Retinal pigment epithelial cell (primary cell): ENCODE measurements at regions not wholly inside any gene's neighbourhood (a gene's known extent, or its start where the extent isn't known, plus 50 kb on each side); places are given as distances from the start of the nearest gene placed in this dataset.

ENCODE experiments used
- DNase-seq: peaks from one replicate; pipeline ENCODE4 v3.0.0-alpha.2; 2010; ENCODE audit warnings: low read depth
- H3K4me3 ChIP-seq: 2 replicates; pipeline ENCODE4 v1.5.1; 2011; ENCODE audit warnings: mild to moderate bottlenecking, low read length, control low read depth, moderate library complexity
- TF ChIP-seq, protein P1 (sequence below): conservative IDR thresholded peaks from 2 replicates; pipeline ENCODE4 v1.5.1; 2011; ENCODE audit warnings: low read depth, low read length, control low read depth, inconsistent platforms

DNA sequence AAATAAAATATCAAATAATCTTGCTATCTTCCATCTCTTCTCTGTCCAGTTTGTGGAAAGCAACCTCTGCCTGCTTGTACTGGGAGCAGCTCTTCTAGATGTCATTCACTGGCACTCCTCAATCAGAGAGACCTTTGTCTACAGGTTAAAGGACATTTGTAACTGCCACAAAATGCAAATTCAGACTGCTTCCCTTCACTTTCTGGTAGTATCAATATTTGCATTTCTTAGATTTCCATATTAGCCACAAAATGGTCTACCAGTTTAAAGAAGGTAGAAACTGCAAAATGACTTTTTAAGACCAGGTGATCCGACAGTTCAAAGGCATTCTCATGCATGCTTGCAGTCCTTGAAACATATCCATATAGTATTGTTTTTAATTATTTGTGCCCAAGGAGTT lies 51.7 kb upstream of the RCN1 start:
- TF ChIP-seq, protein P1, sequence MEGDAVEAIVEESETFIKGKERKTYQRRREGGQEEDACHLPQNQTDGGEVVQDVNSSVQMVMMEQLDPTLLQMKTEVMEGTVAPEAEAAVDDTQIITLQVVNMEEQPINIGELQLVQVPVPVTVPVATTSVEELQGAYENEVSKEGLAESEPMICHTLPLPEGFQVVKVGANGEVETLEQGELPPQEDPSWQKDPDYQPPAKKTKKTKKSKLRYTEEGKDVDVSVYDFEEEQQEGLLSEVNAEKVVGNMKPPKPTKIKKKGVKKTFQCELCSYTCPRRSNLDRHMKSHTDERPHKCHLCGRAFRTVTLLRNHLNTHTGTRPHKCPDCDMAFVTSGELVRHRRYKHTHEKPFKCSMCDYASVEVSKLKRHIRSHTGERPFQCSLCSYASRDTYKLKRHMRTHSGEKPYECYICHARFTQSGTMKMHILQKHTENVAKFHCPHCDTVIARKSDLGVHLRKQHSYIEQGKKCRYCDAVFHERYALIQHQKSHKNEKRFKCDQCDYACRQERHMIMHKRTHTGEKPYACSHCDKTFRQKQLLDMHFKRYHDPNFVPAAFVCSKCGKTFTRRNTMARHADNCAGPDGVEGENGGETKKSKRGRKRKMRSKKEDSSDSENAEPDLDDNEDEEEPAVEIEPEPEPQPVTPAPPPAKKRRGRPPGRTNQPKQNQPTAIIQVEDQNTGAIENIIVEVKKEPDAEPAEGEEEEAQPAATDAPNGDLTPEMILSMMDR, result no peak
- no peak for DNase-seq
- no peak overlapping the region for H3K4me3 ChIP-seq

DNA sequence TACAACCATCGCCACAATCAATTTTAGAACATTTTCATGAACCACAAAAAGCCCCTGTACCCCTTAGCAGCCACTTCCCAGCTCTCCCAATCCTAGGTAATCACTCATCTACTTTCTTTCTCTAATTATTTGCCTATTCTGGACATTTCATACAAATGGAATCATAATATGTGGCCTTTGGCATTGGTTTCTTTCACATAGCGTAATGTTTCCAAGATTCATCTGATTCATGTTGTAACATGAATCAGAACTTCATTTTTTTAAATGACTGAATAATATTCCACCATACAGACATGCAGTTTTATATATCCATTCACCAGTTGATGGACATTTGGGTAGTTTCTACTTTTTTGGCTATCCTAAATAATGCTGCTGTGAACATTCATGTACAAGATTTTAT lies 56.2 kb upstream of the RCN1 start:
- no peak overlapping the region for H3K4me3 ChIP-seq
- TF ChIP-seq, protein P1, result no peak
- no peak for DNase-seq

DNA sequence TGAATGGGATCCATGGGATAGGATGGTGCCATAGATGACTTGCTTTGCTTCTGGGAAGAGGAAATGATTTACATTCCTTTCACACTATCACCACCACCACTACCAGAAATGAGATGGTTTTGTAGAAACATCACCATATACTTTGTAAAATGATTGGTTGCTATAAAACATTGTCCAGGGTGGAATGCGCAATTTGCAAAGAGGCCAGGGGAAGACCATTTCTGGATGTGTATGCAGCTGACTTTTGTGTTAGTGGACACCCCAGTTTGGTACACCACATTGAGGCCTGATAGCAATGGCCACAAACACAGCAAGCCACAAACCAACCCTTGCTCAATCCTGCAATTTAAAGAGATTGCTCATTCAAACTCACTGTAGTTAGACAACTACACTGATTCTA lies 56.7 kb upstream of the RCN1 start:
- no peak for DNase-seq
- no peak overlapping the region for H3K4me3 ChIP-seq
- TF ChIP-seq, protein P1, result no peak

DNA sequence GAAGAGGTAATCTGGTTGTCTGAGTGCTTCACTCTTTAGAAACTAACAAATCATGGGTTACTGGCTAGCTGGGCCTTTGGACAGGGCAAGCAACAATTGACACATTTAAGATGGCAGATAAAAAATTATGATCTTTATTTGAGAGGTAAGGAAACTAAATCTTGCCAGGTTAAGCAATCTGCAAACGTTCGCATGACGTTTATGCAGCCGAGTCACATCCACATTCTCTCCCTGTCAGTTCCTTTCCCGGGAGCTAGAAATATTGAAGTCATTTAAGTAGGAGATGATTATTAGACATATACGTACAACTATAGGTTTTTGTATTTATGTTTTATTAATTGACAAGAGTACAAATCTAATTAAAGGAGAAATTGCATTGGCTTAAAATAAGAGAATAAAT lies 57.4 kb upstream of the RCN1 start:
- no peak for DNase-seq
- H3K4me3 ChIP-seq, result no peak overlapping the region
- TF ChIP-seq, protein P1, result no peak

DNA sequence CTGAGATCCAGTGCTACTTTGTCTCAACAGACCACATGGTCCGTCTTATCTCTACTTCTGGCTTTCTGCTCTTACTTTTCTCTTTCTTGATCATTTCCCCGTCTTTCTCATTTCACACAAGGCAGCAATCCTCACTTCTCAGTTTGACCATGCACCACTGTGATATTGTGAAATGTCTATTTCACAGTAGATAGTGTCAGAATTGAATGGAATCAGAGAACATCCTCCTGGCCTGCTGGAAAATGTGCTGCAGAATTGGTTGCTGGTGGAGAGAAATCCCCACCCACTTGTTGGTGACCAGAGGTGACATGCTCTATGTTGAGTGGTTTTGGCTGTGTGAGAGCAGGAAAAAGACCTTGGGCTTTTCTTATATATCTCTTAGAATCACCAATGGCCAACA lies 57.8 kb upstream of the RCN1 start:
- no peak overlapping the region for H3K4me3 ChIP-seq
- DNase-seq, result no peak
- TF ChIP-seq, protein P1, result no peak

DNA sequence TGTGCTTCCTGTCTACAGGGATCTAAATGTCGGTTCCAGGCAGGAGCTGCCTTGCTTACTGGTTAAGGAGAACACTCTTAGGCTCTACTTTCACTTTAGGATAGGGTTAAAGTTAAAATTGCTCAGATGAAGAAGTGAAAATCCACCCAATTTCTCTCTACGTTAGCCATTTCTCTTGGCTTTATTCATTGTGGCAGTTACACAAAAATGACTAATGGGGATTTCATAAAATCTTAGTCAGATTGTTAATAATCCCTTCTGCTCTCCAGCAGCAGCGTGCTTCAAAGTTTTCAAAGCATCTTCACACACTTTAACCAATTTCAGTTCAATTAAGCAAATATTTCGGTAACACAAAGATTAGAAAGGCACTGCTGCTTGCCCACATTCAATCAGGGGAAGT lies 58.4 kb upstream of the RCN1 start:
- DNase-seq, result no peak
- TF ChIP-seq, protein P1, result no peak
- no peak overlapping the region for H3K4me3 ChIP-seq

DNA sequence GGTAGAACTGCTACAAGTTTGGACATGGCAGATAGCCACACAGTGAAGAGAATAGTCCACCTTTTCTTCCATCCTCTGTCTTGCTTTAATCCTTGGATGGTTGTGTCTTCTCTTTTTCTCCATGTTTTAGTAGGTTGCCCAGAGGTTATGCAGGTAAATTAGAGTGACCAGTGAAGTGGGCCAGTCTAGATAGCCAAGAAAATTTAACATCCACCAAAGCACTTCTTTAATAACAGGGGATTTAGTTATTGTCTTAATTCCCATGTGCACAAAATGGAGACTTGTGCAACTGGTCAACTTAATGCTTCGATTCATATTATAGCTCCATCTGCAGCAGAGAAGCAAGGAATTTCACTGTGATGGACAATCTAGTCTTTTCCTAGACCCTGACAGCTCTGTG lies 58.8 kb upstream of the RCN1 start:
- no peak for DNase-seq
- H3K4me3 ChIP-seq, result no peak overlapping the region
- TF ChIP-seq, protein P1, result no peak
